Mesendoderm (in vitro differentiated cells): ENCODE measurements at regions not wholly inside any gene's neighbourhood (a gene's known extent, or its start where the extent isn't known, plus 50 kb on each side); places are given as distances from the start of the nearest gene placed in this dataset.

ENCODE experiments used
- DNase-seq: peaks from one replicate; pipeline ENCODE4 v3.0.0; 2013
- H2AK5ac ChIP-seq: 2 replicates; pipeline ENCODE4 v1.6.1; 2013; ENCODE audit warnings: low read length, inconsistent platforms
- H2BK120ac ChIP-seq: 2 replicates; pipeline ENCODE4 v1.6.1; 2013; ENCODE audit warnings: low read depth, mild to moderate bottlenecking, low read length, moderate library complexity, mixed read lengths
- H2BK15ac ChIP-seq: replicated peaks from 2 replicates; pipeline ENCODE4 v1.6.1; 2013; ENCODE audit warnings: low read depth, mild to moderate bottlenecking, moderate library complexity
- H2BK5ac ChIP-seq: 2 replicates; pipeline ENCODE4 v1.6.1; 2013; ENCODE audit warnings: low read length, inconsistent platforms
- H3K18ac ChIP-seq: 2 replicates; pipeline ENCODE4 v1.6.1; 2013; ENCODE audit warnings: mild to moderate bottlenecking, low read length, mixed read lengths
- H3K23ac ChIP-seq: one replicate; pipeline ENCODE4 v1.6.1; 2013; ENCODE audit warnings: low read length
- H3K27ac ChIP-seq: 2 replicates; pipeline ENCODE4 v1.5.1; 2013; ENCODE audit warnings: low read depth, mild to moderate bottlenecking, inconsistent platforms, low read length, moderate library complexity
- H3K27me3 ChIP-seq: 2 replicates; pipeline ENCODE4 v1.6.1; 2013; ENCODE audit warnings: low read length, control low read depth, mild to moderate bottlenecking, inconsistent platforms; ENCODE audit not compliant: insufficient read depth, poor library complexity
- H3K36me3 ChIP-seq: 2 replicates; pipeline ENCODE4 v1.6.1; 2013; ENCODE audit warnings: low read length, inconsistent platforms; ENCODE audit not compliant: control insufficient read depth, insufficient read depth
- H3K4ac ChIP-seq: one replicate; pipeline ENCODE4 v1.6.1; 2013; ENCODE audit warnings: low read depth, mild to moderate bottlenecking, low read length, moderate library complexity
- H3K4me1 ChIP-seq: 2 replicates; pipeline ENCODE4 v1.6.1; 2013; ENCODE audit warnings: low read depth, low read length, inconsistent platforms; ENCODE audit not compliant: control insufficient read depth
- H3K4me2 ChIP-seq: 2 replicates; pipeline ENCODE4 v1.6.1; 2013; ENCODE audit warnings: low read length
- H3K4me3 ChIP-seq: 2 replicates; pipeline ENCODE4 v1.5.1; 2013; ENCODE audit warnings: mild to moderate bottlenecking, low read length
- H3K56ac ChIP-seq: one replicate; pipeline ENCODE4 v1.6.1; 2013; ENCODE audit warnings: low read length
- H3K79me1 ChIP-seq: 2 replicates; pipeline ENCODE4 v1.6.1; 2013; ENCODE audit warnings: low read length, inconsistent platforms
- H3K79me2 ChIP-seq: 2 replicates; pipeline ENCODE4 v1.6.1; 2013; ENCODE audit warnings: mild to moderate bottlenecking, low read length; ENCODE audit not compliant: control insufficient read depth, insufficient read depth
- H3K9ac ChIP-seq: 2 replicates; pipeline ENCODE4 v1.6.1; 2013; ENCODE audit warnings: low read length, inconsistent platforms
- H4K5ac ChIP-seq: one replicate; pipeline ENCODE4 v1.6.1; 2013; ENCODE audit warnings: low read length
- H4K8ac ChIP-seq: one replicate; pipeline ENCODE4 v1.6.1; 2013; ENCODE audit warnings: low read depth, mild to moderate bottlenecking, control low read depth, low read length, moderate library complexity
- WGBS: extraction: QIAGEN DNeasy Blood & Tissue Kit; methylation state at CpG from one replicate; pipeline ENCODE4 v1.1.7; 2013; ENCODE audit warnings: low lambda C conversion rate, missing lambda C conversion rate; ENCODE audit not compliant: insufficient coverage; ENCODE audit errors: extremely low coverage; 5-methylcytosine and 5-hydroxymethylcytosine counted together

DNA sequence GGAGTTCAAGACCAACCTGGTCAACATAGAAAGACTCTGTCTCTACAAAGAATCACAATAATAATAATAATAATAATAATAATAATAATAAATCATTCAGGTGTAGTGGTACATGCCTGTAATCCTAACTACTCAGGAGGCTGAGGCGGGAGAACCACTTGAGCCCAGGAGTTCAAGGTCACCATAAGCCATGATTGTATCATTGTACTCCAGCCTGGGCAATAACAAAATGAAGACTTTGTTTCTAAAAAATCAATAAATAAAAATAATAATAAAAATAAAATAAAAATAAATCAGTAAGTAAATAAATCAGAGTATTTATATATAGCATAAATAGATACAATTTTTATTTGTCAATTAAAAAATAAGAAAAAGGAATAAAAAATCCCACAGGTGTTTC lies 1636.4 kb downstream of the SLITRK1 start:
- Histone ChIP-seq H3K27ac (no peak overlapping the region), H4K8ac (no peak overlapping the region), H2BK15ac (no peak overlapping the region), H3K18ac (no peak overlapping the region), H3K36me3 (no peaks in the 10 kb centered on the region), H3K56ac (no peak overlapping the region), H3K4ac (no peak overlapping the region), H4K5ac (no peak overlapping the region), H3K23ac (no peak overlapping the region), H2BK120ac (no peak overlapping the region), H3K4me2 (no peak overlapping the region), H2AK5ac (no peak overlapping the region), H3K27me3 (no peaks in the 10 kb centered on the region), H3K4me1 (no peaks in the 10 kb centered on the region), H3K9ac (no peak overlapping the region), H3K4me3 (no peak overlapping the region), H3K79me1 (no peaks in the 10 kb centered on the region), H3K79me2 (no peaks in the 10 kb centered on the region), H2BK5ac (no peak overlapping the region)
- WGBS: no CpG with 5 or more reads among the region's 1 CpG
- DNase-seq: no peak

DNA sequence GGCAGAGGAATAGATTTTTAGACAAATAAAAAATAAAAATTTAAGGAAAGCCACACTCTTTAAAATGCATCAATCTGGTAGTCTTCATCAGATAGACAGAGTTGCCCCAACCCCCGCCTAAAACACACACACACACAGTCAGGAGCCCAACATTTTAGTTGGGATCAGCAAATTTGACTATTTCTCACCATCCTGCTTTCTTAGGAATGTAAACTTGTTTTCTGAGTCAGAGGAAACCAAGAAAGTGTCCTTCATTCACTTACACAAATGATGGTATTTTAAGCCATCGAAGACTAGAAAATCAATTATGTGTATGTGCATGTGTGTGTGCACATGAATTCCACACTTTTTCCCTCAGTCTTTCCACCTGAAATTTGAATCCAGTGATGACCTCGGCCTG lies 1657.5 kb downstream of the SLITRK1 start:
- no peaks in the 10 kb centered on the region for H3K27me3 ChIP-seq
- no peaks in the 10 kb centered on the region for H3K79me1 ChIP-seq
- no peak overlapping the region for H3K9ac ChIP-seq
- H2BK5ac ChIP-seq: no peak overlapping the region
- H4K8ac ChIP-seq: no peak overlapping the region
- WGBS: no CpG with 5 or more reads among the region's 3 CpGs
- H2BK15ac ChIP-seq: no peak overlapping the region
- no peaks in the 10 kb centered on the region for H3K79me2 ChIP-seq
- no peak overlapping the region for H3K23ac ChIP-seq
- H3K36me3 ChIP-seq: no peaks in the 10 kb centered on the region
- H4K5ac ChIP-seq: no peak overlapping the region
- H3K4me3 ChIP-seq: no peak overlapping the region
- no peak overlapping the region for H2AK5ac ChIP-seq
- no peak overlapping the region for H3K4ac ChIP-seq
- H2BK120ac ChIP-seq: no peak overlapping the region
- DNase-seq: no peak
- H3K4me1 ChIP-seq: no peaks in the 10 kb centered on the region
- H3K27ac ChIP-seq: no peak overlapping the region
- H3K56ac ChIP-seq: no peak overlapping the region
- no peak overlapping the region for H3K4me2 ChIP-seq
- H3K18ac ChIP-seq: no peak overlapping the region

DNA sequence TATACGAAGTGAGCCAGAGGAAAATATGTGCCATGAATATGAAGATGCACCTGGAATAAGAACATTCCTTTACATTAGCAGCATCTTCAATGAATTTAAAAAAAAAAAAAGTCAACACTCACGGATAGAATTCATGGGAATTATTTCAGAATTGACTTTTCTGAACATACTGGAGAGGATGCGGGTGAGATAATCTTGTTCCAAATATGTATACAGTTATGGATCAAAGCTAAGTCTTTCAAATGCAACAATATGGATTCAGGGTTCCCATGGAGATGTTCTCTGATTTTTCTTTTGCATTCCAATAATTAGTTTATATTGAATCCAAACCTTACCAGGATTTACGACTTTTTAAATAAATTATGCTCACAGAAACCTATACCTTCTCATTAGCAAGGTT lies 1660.7 kb downstream of the SLITRK1 start:
- Histone ChIP-seq H3K27me3 (no peaks in the 10 kb centered on the region), H3K4me2 (no peak overlapping the region), H2AK5ac (no peak overlapping the region), H2BK15ac (no peak overlapping the region), H3K18ac (no peak overlapping the region), H3K27ac (no peak overlapping the region), H3K4me1 (no peaks in the 10 kb centered on the region), H3K4ac (no peak overlapping the region), H3K79me2 (no peaks in the 10 kb centered on the region), H4K8ac (no peak overlapping the region), H3K56ac (no peak overlapping the region), H2BK120ac (no peak overlapping the region), H4K5ac (no peak overlapping the region), H3K4me3 (no peak overlapping the region), H3K79me1 (no peaks in the 10 kb centered on the region), H3K23ac (no peak overlapping the region), H3K9ac (no peak overlapping the region), H3K36me3 (no peaks in the 10 kb centered on the region), H2BK5ac (no peak overlapping the region)
- no peak for DNase-seq
- no CpG with 5 or more reads among the region's 4 CpGs for WGBS

GRCh38 chr13:82220641-82221040 lies 1661.6 kb downstream of the SLITRK1 start:
- H3K27me3 ChIP-seq: no peaks in the 10 kb centered on the region
- H3K27ac ChIP-seq: no peak overlapping the region
- no peaks in the 10 kb centered on the region for H3K79me1 ChIP-seq
- H2AK5ac ChIP-seq: no peak overlapping the region
- H3K79me2 ChIP-seq: no peaks in the 10 kb centered on the region
- no peak overlapping the region for H2BK5ac ChIP-seq
- no peak overlapping the region for H2BK15ac ChIP-seq
- H3K4me3 ChIP-seq: no peak overlapping the region
- no peak overlapping the region for H3K4ac ChIP-seq
- H4K5ac ChIP-seq: no peak overlapping the region
- H3K36me3 ChIP-seq: no peaks in the 10 kb centered on the region
- H3K18ac ChIP-seq: no peak overlapping the region
- no peaks in the 10 kb centered on the region for H3K4me1 ChIP-seq
- H2BK120ac ChIP-seq: no peak overlapping the region
- H3K4me2 ChIP-seq: no peak overlapping the region
- no CpG with 5 or more reads among the region's 2 CpGs for WGBS
- H4K8ac ChIP-seq: no peak overlapping the region
- no peak overlapping the region for H3K9ac ChIP-seq
- no peak overlapping the region for H3K56ac ChIP-seq
- no peak overlapping the region for H3K23ac ChIP-seq
- DNase-seq: no peak

DNA sequence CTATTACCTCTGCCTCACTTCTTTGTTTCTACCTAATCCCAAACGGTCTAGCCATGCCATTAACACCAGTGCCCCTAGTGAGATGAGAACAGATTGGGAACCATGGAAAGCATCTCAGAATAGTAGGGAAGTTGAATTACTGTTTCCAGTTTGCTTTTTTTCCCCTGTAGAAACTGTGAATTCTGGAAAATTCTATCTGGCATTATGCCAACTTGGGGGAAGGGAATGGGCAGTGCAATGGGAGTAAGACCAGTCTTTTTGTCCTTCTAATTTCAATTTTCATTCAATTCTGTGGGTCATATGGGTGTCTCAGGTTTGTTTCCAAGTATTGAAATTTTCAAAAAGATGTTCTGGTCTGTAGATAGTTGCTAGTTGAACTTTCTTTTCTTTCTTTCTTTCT lies 1666.1 kb downstream of the SLITRK1 start:
- Histone ChIP-seq H3K4me2 (no peak overlapping the region), H2AK5ac (no peak overlapping the region), H3K79me2 (no peaks in the 10 kb centered on the region), H2BK5ac (no peak overlapping the region), H3K27ac (no peak overlapping the region), H3K18ac (no peak overlapping the region), H3K4me1 (no peaks in the 10 kb centered on the region), H4K5ac (no peak overlapping the region), H3K4me3 (no peak overlapping the region), H3K23ac (no peak overlapping the region), H3K36me3 (no peaks in the 10 kb centered on the region), H4K8ac (no peak overlapping the region), H3K9ac (no peak overlapping the region), H2BK120ac (no peak overlapping the region), H3K4ac (no peak overlapping the region), H3K56ac (no peak overlapping the region), H3K79me1 (no peaks in the 10 kb centered on the region), H2BK15ac (no peak overlapping the region), H3K27me3 (no peaks in the 10 kb centered on the region)
- WGBS: no CpG with 5 or more reads among the region's 1 CpG
- DNase-seq: no peak

GRCh38 chr13:82214341-82214740 lies 1667.9 kb downstream of the SLITRK1 start:
- Histone ChIP-seq H3K27ac (no peak overlapping the region), H3K23ac (no peak overlapping the region), H3K4me3 (no peak overlapping the region), H2BK5ac (no peak overlapping the region), H3K79me2 (no peaks in the 10 kb centered on the region), H3K18ac (no peak overlapping the region), H3K27me3 (no peaks in the 10 kb centered on the region), H3K56ac (no peak overlapping the region), H3K79me1 (no peaks in the 10 kb centered on the region), H4K5ac (no peak overlapping the region), H3K4me2 (no peak overlapping the region), H3K9ac (no peak overlapping the region), H2BK15ac (no peak overlapping the region), H2AK5ac (no peak overlapping the region), H2BK120ac (no peak overlapping the region), H3K36me3 (no peaks in the 10 kb centered on the region), H3K4me1 (no peaks in the 10 kb centered on the region), H3K4ac (no peak overlapping the region), H4K8ac (no peak overlapping the region)
- no peak for DNase-seq
